WERI-Rb-1 (cell line): ENCODE measurements at regions not wholly inside any gene's neighbourhood (a gene's known extent, or its start where the extent isn't known, plus 50 kb on each side); places are given as distances from the start of the nearest gene placed in this dataset.

Experiments used
- DNase-seq: peaks from one replicate; pipeline ENCODE4 v3.0.0-alpha.2; 2020
- H3K27ac ChIP-seq: fragments of 250-450 bp; sonication (Bioruptor Pico); 2 replicates; pipeline ENCODE4 v1.5.1; 2020; ENCODE audit warnings: mild to moderate bottlenecking, moderate library complexity
- H3K27me3 ChIP-seq: fragments of 250-450 bp; sonication (Bioruptor Pico); 2 replicates; pipeline ENCODE4 v1.5.1; 2021; ENCODE audit warnings: mild to moderate bottlenecking, low read depth, moderate library complexity; ENCODE audit not compliant: insufficient read depth, severe bottlenecking
- H3K36me3 ChIP-seq: fragments of 250-450 bp; sonication (Bioruptor Pico); 2 replicates; pipeline ENCODE4 v1.5.1; 2020; ENCODE audit warnings: mild to moderate bottlenecking, moderate library complexity
- H3K4me3 ChIP-seq: 2 replicates; pipeline ENCODE4 v1.5.1; 2011; ENCODE audit warnings: low read depth, mild to moderate bottlenecking, control low read depth, low read length
- H3K9me3 ChIP-seq: fragments of 250-450 bp; sonication (Bioruptor Pico); 2 replicates; pipeline ENCODE4 v1.5.1; 2021; ENCODE audit warnings: mild to moderate bottlenecking, moderate library complexity; ENCODE audit not compliant: severe bottlenecking
- TF ChIP-seq, protein P1 (sequence below): IDR thresholded peaks from 2 replicates; pipeline ENCODE4 v1.5.1; 2011; ENCODE audit warnings: low read depth, mild to moderate bottlenecking, control low read depth, inconsistent platforms, low read length

DNA sequence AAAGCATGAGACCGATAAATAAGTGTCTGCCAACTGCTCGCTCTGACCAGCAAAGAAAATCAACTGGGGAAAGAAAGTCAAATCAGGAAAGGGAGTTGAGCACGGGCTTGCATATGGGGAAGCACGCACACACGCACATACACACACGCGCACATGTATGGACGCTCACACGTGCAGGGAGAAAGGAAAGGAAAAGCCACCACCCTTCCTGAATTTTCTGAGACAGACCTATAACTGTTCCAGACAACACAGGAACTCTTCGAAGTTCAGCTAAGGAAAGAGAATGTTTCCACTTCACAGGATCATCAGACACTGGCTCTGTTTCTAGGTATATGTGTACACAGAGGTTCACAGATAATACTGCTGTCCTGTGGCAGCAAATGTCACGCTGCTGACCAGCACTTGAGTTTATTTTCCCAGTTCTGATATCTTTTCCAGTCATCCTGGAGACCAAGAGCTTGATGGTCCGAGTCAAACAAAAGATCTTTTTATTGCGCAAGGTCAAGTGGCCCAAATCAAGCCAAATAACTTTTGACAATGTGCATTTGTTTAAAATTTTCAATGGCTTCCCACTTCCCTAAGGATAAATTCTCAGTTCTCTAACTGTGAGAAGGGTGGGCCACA is 82.1 kb upstream of the TMCC3 start:
- Histone ChIP-seq H3K27ac (no peak overlapping the region), H3K4me3 (no peak overlapping the region), H3K9me3 (no peaks in the 10 kb centered on the region), H3K36me3 (no peaks in the 10 kb centered on the region), H3K27me3 (no peaks in the 10 kb centered on the region)
- DNase-seq = no peak
- TF ChIP-seq, protein P1, sequence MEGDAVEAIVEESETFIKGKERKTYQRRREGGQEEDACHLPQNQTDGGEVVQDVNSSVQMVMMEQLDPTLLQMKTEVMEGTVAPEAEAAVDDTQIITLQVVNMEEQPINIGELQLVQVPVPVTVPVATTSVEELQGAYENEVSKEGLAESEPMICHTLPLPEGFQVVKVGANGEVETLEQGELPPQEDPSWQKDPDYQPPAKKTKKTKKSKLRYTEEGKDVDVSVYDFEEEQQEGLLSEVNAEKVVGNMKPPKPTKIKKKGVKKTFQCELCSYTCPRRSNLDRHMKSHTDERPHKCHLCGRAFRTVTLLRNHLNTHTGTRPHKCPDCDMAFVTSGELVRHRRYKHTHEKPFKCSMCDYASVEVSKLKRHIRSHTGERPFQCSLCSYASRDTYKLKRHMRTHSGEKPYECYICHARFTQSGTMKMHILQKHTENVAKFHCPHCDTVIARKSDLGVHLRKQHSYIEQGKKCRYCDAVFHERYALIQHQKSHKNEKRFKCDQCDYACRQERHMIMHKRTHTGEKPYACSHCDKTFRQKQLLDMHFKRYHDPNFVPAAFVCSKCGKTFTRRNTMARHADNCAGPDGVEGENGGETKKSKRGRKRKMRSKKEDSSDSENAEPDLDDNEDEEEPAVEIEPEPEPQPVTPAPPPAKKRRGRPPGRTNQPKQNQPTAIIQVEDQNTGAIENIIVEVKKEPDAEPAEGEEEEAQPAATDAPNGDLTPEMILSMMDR = no peak

DNA sequence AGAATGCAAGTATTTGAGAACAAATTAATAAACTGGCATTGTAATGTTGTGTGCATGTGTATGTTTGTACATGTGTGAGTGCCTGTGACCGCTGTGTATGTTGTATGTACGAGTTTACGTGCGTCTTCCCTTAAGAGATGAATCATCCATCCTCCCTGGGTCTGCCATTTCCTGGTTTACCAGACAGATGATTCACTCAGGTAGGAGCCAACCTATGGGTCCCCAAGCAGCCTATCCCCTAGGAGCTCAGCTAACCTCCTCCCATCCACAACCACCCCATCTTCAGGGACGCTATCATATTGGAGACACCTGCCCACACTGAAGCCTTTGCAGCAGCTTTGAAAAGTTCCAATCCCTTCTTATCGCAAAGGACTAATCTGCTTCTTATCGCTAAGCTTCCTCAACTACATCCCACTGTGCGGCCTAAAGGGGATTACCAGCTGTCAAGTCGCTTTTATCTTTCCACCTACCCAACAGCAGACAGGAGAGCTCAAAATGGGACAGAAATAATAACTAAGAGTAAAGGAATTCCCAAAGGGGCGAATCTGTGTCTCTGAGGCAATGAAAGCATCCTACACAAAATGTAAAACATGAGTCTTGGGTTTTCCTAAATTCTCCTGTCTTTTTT is 81.5 kb upstream of the TMCC3 start:
- peaks cover 3% of the 10 kb centered on the region for H3K9me3 ChIP-seq
- TF ChIP-seq, protein P1 = no peak
- peak; percentile 77 for DNase-seq
- H3K36me3 ChIP-seq = no peaks in the 10 kb centered on the region
- H3K27me3 ChIP-seq = no peaks in the 10 kb centered on the region
- no peak overlapping the region for H3K27ac ChIP-seq
- H3K4me3 ChIP-seq = no peak overlapping the region

DNA sequence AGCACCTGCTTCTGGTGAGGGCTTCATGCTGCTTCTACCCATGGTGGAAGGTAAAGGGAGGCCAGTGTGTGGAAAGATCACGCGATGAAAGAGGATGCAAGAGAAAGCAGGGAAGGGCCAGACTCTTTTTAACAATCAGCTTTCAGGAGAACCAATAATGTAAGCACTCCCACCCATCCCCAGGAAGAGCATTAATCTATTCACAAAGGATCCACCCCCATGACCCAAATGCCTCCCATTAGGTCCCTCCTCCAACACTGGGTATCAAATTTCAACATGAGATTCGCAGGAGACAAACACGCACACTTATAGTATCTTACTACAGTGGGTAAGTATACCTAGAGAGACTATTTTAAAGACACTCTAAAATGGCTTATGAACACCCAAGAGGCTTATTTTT is 80.5 kb upstream of the TMCC3 start:
- TF ChIP-seq, protein P1 = no peak
- H3K27me3 ChIP-seq = no peaks in the 10 kb centered on the region
- H3K9me3 ChIP-seq = peaks cover 3% of the 10 kb centered on the region
- H3K36me3 ChIP-seq = no peaks in the 10 kb centered on the region
- no peak for DNase-seq
- no peak overlapping the region for H3K4me3 ChIP-seq
- H3K27ac ChIP-seq = no peak overlapping the region

DNA sequence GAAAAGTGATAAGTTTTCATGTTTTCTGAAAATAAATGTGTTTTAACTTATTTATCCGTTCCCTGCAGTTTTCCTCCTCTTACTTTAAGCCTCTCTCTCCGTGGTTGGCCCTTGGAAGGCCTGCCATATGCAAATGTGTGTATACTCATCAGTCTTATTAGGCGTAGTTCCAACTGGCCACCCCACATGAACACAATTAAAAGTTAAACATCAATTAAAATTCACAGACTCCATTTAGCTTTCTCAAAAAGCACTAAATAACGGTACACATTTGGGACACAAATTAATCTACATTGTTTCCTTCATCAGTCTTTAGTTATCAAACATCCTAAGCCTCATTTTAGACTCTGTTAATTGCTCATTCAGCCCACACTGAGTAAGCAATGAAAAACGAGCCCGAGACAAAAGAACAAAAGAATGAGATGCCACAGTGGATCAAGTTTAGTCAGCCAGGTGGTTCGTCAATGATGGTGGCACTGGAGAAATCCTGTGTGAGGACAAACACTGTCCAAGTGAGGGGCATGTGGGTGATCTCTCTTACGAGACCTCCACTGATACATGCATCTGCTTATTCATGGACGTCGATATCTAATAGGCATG is 76.0 kb upstream of the TMCC3 start:
- TF ChIP-seq, protein P1 = no peak
- no peaks in the 10 kb centered on the region for H3K36me3 ChIP-seq
- H3K9me3 ChIP-seq = peaks cover 3% of the 10 kb centered on the region
- H3K27ac ChIP-seq = no peak overlapping the region
- H3K27me3 ChIP-seq = no peaks in the 10 kb centered on the region
- DNase-seq = no peak
- H3K4me3 ChIP-seq = no peak overlapping the region

DNA sequence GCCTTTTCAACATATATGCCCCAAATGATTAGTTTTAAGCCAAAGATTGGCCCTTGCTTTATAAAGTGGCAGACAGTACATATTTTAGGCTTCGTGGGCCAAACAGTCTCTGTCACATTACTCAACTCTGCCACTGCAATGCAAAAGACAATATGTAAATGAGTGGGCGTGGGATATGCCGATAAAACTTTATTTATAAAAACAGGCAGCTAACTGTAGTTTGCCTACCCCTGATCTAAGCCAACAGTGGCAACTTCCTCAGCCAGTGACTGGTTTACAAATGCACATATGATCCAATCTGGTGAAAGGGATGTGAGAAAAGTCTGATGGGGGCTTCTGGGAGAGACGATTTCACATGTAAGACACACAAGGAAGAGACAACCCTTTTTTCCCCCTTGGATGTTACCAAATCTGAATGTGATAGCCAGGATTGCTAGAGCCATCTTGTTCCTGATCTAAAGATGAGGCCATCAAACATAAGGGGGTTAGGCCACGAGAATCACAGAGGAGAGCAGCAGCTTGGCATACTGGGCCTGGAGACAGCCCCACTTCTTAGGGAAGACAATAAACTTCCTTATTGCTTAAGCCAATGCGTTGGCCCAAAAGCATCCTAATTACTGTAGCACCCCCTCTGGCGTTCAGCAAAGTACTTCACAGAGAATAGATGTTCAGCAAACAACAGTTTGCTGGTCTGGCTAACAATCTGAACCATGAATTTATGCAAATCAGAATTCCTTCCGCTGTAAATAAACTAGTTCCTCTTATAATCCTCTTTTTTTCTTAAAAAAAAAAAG is 75.2 kb upstream of the TMCC3 start:
- no peaks in the 10 kb centered on the region for H3K36me3 ChIP-seq
- no peak for DNase-seq
- H3K27ac ChIP-seq = no peak overlapping the region
- peaks cover 3% of the 10 kb centered on the region for H3K9me3 ChIP-seq
- TF ChIP-seq, protein P1 = no peak
- no peaks in the 10 kb centered on the region for H3K27me3 ChIP-seq
- H3K4me3 ChIP-seq = no peak overlapping the region
